Keratinocyte (primary cell): ENCODE measurements at regions not wholly inside any gene's neighbourhood (a gene's known extent, or its start where the extent isn't known, plus 50 kb on each side); places are given as distances from the start of the nearest gene placed in this dataset.

Experiments
- DNase-seq: peaks from one replicate; pipeline ENCODE4 v3.0.0-alpha.2; 2011; ENCODE audit warnings: low read depth, missing footprints, low spot score
- FAIRE-seq: peaks from 2 replicates; lab custom pipeline; 2011; peaks lifted over from hg19 to GRCh38; lab: Jason Lieb, UNC
- H2AFZ ChIP-seq: 2 replicates; pipeline ENCODE4 v1.6.0; 2012; ENCODE audit warnings: low read length, control low read depth, inconsistent platforms; ENCODE audit not compliant: control insufficient read depth
- H3K27ac ChIP-seq: 2 replicates; pipeline ENCODE4 v1.5.1; 2011; ENCODE audit warnings: low read length; ENCODE audit not compliant: control insufficient read depth, insufficient read depth
- H3K27me3 ChIP-seq: 3 replicates; pipeline ENCODE4 v1.6.0; 2011; ENCODE audit warnings: low read length; ENCODE audit not compliant: control insufficient read depth, insufficient read depth; ENCODE audit errors: extremely low read depth
- H3K36me3 ChIP-seq, 2 experiments: 2 replicates in 1 of 2; 3 replicates in 1 of 2; pipeline ENCODE4 v1.5.1; 2011; ENCODE audit warnings: low read length in 2 of 2, mild to moderate bottlenecking in 1 of 2; ENCODE audit not compliant: control insufficient read depth in 2 of 2, insufficient read depth in 2 of 2; ENCODE audit errors: extremely low read depth in 1 of 2
- H3K4me1 ChIP-seq: 3 replicates; pipeline ENCODE4 v1.5.1; 2011; ENCODE audit warnings: low read length; ENCODE audit not compliant: control insufficient read depth, insufficient read depth; ENCODE audit errors: extremely low read depth
- H3K4me2 ChIP-seq: 3 replicates; pipeline ENCODE4 v1.6.0; 2011; ENCODE audit warnings: low read depth, low read length; ENCODE audit not compliant: control insufficient read depth, insufficient read depth; ENCODE audit errors: extremely low read depth
- H3K4me3 ChIP-seq, 3 experiments: fragments of 200-600 bp in 1 of 3; sonication (generic) in 1 of 3; 2 replicates in 2 of 3; 3 replicates in 1 of 3; pipeline ENCODE4 v1.5.1; 2011 to 2016; ENCODE audit warnings: low read length in 3 of 3, mild to moderate bottlenecking in 3 of 3, control low read depth in 2 of 3, inconsistent platforms in 1 of 3, low read depth in 1 of 3, mixed read lengths in 1 of 3, mixed run types in 1 of 3, moderate library complexity in 1 of 3; ENCODE audit not compliant: control insufficient read depth in 2 of 3, insufficient read depth in 2 of 3; ENCODE audit errors: extremely low read depth in 1 of 3
- H3K79me2 ChIP-seq: 2 replicates; pipeline ENCODE4 v1.6.0; 2012; ENCODE audit warnings: low read length; ENCODE audit not compliant: control insufficient read depth, insufficient read depth
- H3K9ac ChIP-seq: 3 replicates; pipeline ENCODE4 v1.6.0; 2011; ENCODE audit warnings: low read length; ENCODE audit not compliant: control insufficient read depth, insufficient read depth; ENCODE audit errors: extremely low read depth
- H3K9me1 ChIP-seq: 3 replicates; pipeline ENCODE4 v1.6.0; 2011; ENCODE audit warnings: low read length; ENCODE audit not compliant: control insufficient read depth, insufficient read depth; ENCODE audit errors: extremely low read depth
- H3K9me3 ChIP-seq: 2 replicates; pipeline ENCODE4 v1.5.1; 2012; ENCODE audit warnings: low read depth, low read length; ENCODE audit not compliant: control insufficient read depth
- H4K20me1 ChIP-seq: 3 replicates; pipeline ENCODE4 v1.6.0; 2011; ENCODE audit warnings: low read length; ENCODE audit not compliant: control insufficient read depth, insufficient read depth; ENCODE audit errors: extremely low read depth
- EZH2 ChIP-seq: IDR thresholded peaks from one replicate; pipeline ENCODE4 v1.6.1; 2012; ENCODE audit warnings: inconsistent platforms, mild to moderate bottlenecking, low read length, moderate library complexity
- dilution Hi-C: fragments of 300-500 bp; cut with MboI; formaldehyde crosslinking; loops from one replicate; pipeline ENCODE4 v1.7.0; 2020; ENCODE audit warnings: low sequenced_read_pairs; ENCODE audit not compliant: extremely low pct_ligation_motif_present
- TF ChIP-seq, protein P1 (sequence below), 3 experiments: IDR thresholded peaks in 1 of 3; conservative IDR thresholded peaks in 1 of 3; optimal IDR thresholded peaks in 1 of 3; 2 replicates in 2 of 3; 3 replicates in 1 of 3; pipeline versions ENCODE3 to v1.5.1; 2011; ENCODE audit warnings: low read length in 3 of 3, mild to moderate bottlenecking in 3 of 3, moderate library complexity in 2 of 3, control low read depth in 1 of 3, inconsistent platforms in 1 of 3; ENCODE audit not compliant: insufficient read depth in 2 of 3; ENCODE audit errors: extremely low read depth in 1 of 3

DNA sequence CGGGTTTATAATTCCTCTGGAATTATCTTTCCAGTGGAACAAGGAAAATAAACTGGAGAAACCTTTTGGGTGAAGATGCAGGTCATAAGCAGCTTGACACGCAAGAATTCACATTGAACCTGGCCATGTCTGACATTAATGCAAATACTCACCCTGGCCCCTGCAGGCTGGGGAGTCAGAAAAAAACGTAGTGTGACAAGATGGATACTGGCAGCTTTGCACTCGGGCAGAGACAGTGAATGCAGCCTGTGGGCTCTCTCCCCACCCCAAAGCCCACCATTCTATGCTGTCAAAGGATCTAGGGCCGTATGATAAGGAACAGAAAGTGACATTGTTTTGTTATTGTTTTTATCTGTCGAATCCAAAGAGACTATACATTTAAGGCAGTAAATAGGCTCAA is 223.1 kb downstream of the RBM43 start:
- Histone ChIP-seq H3K4me1 (peaks cover 21% of the 10 kb centered on the region), H3K4me3 (no peak overlapping the region), H3K36me3 (no peaks in the 10 kb centered on the region), H2AFZ (no peak overlapping the region), H3K27ac (no peak overlapping the region), H3K9me3 (no peaks in the 10 kb centered on the region), H3K79me2 (no peaks in the 10 kb centered on the region), H3K9ac (no peak overlapping the region), H3K27me3 (no peaks in the 10 kb centered on the region), H4K20me1 (no peaks in the 10 kb centered on the region), H3K9me1 (no peaks in the 10 kb centered on the region), H3K4me2 (no peak overlapping the region)
- dilution Hi-C loops = no loop called here
- DNase-seq (no peak), FAIRE-seq (no peak)
- no peak for TF ChIP-seq EZH2
- TF ChIP-seq, protein P1, sequence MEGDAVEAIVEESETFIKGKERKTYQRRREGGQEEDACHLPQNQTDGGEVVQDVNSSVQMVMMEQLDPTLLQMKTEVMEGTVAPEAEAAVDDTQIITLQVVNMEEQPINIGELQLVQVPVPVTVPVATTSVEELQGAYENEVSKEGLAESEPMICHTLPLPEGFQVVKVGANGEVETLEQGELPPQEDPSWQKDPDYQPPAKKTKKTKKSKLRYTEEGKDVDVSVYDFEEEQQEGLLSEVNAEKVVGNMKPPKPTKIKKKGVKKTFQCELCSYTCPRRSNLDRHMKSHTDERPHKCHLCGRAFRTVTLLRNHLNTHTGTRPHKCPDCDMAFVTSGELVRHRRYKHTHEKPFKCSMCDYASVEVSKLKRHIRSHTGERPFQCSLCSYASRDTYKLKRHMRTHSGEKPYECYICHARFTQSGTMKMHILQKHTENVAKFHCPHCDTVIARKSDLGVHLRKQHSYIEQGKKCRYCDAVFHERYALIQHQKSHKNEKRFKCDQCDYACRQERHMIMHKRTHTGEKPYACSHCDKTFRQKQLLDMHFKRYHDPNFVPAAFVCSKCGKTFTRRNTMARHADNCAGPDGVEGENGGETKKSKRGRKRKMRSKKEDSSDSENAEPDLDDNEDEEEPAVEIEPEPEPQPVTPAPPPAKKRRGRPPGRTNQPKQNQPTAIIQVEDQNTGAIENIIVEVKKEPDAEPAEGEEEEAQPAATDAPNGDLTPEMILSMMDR (optimal IDR thresholded peaks at IDR 0.05 in 1 of 3, IDR thresholded peaks at IDR 0.05 in 1 of 3, conservative IDR thresholded peaks at IDR 0.05 in 1 of 3; ENCODE audit: extremely low read depth in 1 of 3, insufficient read depth in 2 of 3, low read length in 3 of 3) = no peak

DNA sequence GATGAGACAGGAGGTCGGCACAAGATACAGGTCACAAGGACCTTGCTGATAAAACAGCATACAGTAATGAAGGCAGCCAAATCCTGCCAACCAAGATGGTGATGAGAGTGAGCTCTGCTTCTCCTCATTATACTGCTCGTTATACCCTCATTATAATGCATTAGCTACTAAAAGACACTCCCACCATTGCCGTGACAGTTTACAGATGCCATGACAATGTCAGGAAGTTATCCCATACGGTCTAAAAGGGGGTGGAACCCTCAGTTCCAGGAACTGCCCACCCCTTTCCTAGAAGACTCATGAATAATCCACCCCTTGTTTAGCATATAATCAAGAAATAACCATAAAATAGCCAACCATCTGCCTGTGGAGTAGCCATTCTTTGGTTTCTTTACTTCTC is 224.2 kb downstream of the RBM43 start:
- Histone ChIP-seq H2AFZ (no peak overlapping the region), H3K4me1 (peaks cover 12% of the 10 kb centered on the region), H3K4me3 (no peak overlapping the region), H3K9ac (no peak overlapping the region), H3K9me3 (no peaks in the 10 kb centered on the region), H3K27ac (no peak overlapping the region), H4K20me1 (no peaks in the 10 kb centered on the region), H3K36me3 (no peaks in the 10 kb centered on the region), H3K4me2 (no peak overlapping the region), H3K27me3 (no peaks in the 10 kb centered on the region), H3K79me2 (no peaks in the 10 kb centered on the region), H3K9me1 (no peaks in the 10 kb centered on the region)
- dilution Hi-C loops = no loop called here
- FAIRE-seq (no peak), DNase-seq (no peak)
- TF ChIP-seq, protein P1 (optimal IDR thresholded peaks at IDR 0.05 in 1 of 3, IDR thresholded peaks at IDR 0.05 in 1 of 3, conservative IDR thresholded peaks at IDR 0.05 in 1 of 3; ENCODE audit: extremely low read depth in 1 of 3, insufficient read depth in 2 of 3, low read length in 3 of 3) = no peak
- no peak for TF ChIP-seq EZH2
